ENCODE measurements at regions not wholly inside any gene's neighbourhood (a gene's known extent, or its start where the extent isn't known, plus 50 kb on each side); places are given as distances from the start of the nearest gene placed in this dataset.
"Not testable (repeated sequence)": the region's sequence is repeated elsewhere in the genome, so short reads cannot be mapped to it uniquely, and the experiment has no call there.

DNA sequence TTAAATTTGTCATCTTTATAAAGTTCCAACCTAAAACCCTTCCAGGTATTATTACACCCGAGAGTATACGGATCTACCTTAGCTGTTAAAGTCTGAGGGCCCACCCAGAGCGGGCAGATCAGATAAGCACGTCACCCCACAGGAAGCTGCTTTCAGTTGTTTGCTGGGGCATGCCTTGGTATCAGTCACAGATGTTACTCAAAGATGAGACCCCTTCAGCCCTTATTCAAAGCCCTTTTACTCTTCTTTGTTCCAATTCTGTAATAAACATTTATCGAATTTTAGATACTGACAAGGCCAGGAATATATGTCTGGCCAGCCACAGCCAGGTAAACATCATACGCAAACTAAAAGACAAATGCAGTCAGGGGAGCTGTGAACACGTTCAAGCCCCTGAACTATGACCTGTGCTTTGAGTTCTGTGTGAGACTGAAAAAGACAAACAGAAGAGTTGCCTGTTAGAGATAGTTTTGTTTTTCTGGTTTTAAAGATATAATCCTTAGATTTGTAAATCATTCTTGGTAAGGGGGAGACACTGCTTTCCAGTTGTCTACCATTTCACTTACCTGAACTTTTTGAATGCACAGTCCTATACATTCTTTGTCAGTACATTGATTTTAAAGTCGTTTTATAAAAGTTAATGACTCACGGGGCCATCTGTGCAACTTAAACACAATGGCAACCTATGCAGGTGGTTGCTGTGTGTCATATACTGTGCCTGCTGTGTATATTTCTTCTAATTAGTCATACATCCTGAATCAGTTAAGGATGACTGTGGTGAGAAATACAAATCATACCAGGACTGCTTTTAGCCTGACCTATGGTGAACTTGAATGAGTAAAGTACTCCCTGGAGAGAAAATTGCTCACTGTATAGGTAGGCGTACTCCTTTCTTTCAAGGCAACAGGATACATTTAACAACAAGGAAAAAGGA lies 100.5 kb upstream of the ITPRID2 start:
- no peak for DNase-seq (ENCODE audit: low spot score)

DNA sequence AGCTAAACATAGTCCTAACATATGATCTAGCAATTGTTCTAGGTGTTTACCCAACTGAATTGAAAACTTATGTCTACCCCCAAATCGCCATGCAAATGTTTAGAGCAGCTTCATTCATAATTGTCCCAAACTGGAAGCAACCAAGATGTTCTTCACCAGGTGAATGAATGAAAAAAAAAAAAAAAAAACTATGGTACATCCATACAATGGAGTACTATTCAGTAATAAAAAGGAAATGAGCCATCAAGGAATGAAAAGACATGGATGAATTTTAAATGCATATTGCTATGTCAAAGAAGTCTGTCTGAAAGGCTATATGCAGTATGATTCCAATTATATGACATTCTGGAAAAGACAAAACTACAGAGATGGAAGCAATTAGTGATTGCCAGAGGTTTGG lies 98.6 kb upstream of the ITPRID2 start:
- no peak for DNase-seq (ENCODE audit: low spot score)

DNA sequence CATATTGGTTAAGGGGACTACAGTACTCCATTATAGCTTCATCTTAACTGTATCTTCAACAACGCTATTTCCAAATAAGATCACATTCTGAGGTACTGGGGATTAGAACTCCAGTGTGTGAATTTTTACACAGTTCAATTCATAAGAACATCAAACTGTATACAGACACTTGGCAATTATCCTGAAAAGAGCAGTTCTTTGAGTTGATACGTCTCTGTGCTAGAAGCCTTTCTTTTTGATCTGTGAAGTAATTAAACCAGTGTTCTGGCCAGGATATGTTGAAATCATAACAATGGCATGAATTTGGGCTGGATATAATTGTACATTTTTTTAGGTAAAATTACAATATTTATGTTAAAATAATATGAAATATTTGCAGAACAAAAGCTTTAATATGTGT lies 93.5 kb upstream of the ITPRID2 start:
- DNase-seq (ENCODE audit: low spot score), result no peak

DNA sequence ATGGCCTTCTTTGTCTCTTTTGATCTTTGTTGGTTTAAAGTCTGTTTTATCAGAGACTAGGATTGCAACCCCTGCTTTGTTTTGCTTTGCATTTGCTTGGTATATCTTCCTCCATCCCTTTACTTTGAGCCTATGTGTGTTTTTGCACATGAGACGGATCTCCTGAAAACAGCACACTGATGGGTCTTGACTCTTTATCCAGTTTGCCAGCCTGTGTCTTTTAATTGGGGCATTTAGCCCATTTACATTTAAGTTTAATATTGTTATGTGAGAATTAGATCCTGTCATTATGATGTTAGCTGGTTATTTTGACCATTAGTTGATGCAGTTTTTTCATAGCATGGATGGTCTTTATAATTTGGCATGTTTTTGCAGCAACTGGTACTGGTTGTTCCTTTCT lies 89.2 kb upstream of the ITPRID2 start:
- not testable (repeated sequence) for DNase-seq (ENCODE audit: low spot score)

DNA sequence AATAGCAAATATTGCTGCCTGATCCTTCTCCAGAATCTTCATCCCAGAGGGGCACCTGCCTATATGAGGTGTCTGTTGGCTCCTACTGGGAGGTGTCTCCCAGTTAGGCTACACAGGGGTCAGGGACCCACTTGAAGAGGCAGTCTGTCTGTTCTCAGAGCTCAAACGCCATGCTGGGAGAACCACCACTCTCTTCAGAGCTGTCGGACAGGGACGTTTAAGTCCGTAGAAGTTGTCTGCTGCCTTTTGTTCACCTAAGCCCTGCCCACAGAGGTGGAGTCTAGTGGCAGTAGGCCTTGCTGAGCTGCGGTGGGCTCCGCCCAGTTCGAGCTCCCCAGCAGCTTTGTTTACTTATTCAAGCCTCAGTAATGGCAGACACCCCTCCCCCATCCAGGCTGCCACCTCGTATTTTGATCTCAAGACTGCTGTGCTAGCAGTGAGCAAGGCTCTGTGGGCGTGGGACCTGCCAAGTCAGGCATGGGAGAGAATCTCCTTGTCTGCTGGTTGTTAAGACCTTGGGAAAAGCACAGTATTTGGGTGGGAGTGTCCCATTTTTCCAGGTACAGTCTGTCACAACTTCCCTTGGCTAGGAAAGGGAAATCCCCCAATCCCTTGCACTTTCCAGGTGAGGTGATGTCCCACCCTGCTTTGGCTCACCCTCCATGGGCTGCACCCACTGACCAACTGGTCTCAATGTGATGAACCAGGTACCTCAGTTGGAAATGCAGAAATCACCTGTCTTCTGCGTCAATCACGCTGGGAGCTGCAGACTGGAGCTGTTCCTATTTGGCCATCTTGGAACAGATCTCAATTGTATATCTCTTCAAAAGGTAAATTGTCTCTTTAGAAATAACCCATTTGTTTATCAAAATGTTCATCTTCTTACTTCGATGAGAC lies 87.4 kb upstream of the ITPRID2 start:
- not testable (repeated sequence) for DNase-seq (ENCODE audit: low spot score)

DNA sequence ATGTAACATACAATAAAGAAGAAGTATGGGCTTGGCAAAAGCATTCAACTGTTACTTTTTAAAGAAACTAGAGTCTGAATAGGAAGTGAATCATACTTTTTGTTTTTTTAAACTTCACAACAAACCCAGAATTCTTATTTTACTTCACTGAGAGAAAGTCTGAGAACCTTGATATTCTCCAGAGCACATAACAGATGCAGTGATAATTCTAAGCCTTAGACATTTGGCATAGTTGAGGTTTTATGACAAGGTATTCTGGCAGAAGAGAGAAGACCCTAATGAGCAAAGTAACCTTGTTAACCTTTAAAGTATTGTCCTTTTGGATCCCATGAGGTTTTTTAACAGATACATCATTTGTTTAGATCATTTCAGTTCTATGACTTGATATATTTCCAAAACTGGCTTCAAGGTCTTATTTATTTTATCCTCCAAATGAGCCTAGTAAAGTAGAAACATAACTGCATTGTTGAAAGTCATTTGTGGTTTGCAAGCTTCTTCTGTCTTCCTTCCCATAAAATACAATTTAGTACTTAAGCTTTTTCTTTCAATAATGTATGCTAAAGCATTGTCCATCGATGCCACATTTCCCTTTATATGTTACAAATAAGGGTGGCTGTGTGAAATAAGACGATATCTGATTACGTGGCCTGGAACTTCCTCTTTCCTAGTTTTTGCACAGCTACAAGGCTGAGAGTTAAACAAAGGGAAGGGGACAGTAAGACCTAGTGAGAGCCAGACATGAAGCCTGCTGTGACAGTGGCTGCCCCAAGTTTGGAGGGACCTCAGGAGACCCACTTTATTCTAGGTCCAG lies 86.1 kb upstream of the ITPRID2 start:
- peak; percentile 25 for DNase-seq (ENCODE audit: low spot score)

DNA sequence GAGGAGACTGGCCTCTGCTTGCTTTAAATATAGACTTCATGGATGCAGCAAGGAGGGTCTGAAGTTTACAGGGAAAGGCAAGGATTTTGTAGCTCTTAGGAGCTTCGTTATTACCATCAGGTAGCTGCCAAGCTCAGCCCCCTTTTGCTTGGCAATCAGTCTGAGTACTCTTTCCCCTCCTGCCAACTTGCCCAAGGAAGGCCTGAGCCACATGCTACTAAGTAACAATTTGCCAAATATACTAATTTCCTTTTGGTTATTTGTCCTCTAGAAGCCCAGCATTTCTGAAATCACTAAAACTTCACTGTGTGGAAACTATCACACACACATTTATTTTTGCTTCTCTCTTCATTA lies 85.5 kb upstream of the ITPRID2 start:
- peak; percentile 15 for DNase-seq (ENCODE audit: low spot score)

DNA sequence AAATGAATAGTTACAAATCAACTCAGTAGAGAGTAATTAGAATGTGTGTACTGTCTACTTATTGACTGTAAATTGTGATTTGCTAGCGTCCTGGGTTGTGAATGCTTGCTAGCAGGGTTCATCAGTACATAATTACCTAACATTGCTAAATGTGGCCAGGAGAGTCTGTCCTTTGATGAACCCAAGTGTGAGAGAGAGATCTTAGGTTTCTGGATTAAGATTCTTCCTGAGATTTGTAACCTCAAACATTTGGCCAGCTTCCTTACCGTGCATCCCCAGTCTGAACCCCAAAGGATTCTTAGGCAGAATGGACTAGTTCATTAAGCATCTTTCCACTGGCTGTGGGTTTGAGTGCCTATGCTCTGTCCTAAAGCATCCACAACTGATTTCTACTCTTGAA lies 84.0 kb upstream of the ITPRID2 start:
- DNase-seq (ENCODE audit: low spot score), result no peak

DNA sequence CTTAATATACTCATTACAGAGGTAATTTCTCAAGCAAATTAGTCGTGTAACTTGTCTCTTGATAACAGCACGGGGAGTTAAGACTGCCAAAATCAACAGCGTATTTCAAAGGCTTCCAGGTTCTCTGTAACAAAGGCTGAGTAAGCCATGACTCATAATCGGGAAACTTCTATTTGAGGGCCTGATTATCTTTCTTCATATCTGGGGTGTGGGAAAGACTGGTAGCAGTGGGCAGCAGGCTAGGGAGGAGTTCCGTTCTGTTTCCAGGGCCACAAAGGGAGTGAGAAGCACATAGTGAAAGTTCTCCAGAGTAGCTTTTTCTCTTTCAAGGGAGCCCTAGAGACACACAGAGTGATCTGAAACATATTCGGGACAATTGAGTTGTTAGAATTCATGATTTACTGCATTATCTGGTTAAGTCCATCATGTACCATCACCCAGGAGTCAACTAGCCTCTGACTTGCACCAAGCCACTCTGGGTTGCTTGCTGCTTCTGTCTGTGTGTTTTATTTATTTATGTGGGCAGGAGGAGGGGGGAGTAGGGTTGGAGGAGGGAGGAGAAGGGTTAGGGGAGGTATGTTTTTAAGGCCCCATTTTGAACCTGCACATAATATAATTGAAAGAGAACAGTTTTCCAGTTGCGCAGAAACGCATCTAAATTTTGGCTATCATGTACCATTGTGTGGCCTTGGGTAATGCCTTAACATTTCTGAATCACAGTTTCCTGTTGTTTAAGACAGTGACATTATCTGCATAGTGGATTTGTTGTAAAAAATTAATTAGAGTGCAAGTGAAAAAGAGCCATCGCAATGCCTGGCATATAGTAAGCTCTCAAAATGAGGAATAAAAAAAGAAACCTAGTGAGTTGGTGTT lies 80.5 kb upstream of the ITPRID2 start:
- DNase-seq (ENCODE audit: low spot score), result peak; percentile 41

DNA sequence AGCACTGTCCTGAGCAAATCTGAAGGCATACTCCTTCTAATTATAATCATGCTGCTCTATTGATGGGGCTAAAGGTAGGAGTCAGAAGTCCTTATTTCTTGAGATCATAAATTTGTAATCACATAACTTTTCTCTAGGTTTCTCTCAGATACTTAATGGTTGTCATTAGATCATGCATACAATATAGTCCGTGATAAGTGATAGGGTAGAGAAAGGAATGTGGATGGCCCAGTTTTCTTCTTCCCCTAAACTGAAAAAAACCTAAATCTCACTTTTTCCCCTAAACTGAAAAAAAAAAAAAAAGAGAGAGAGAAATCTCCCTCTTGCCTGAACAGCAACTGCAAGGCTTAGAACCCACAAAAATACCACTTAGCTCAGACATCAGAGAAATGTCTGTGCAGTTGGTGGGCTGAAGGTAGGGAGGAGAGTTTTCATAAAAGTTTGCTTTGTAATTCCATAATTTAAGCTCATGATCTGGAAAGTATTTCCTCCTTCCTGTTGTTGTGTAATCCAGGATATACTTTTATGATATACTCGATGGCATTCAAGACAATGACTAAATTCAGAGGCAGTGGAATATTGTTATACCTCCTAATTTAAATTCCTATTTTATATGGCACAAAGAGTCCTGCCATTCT lies 79.3 kb upstream of the ITPRID2 start:
- no peak for DNase-seq (ENCODE audit: low spot score)

DNA sequence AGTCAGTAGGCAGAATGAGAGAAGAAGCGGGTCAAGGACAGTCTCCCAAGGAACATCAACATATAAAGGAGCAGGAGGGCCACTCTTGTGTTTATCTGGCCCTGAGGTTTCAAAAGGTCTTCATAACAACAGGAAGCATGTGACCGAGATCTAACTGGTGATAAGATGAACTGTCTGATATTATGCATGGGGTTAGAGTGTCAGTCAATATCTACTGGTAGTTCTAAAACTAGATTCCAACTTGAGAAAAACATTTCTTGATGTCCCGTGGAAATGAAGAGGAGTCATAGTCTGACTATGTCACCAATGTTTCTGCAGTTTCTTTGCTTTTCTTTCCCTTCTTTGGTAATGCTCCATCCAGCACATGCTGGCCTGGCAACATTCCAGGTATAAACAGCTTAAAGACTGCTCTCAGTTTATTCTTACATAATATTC lies 77.5 kb upstream of the ITPRID2 start:
- no peak for DNase-seq (ENCODE audit: low spot score)

DNA sequence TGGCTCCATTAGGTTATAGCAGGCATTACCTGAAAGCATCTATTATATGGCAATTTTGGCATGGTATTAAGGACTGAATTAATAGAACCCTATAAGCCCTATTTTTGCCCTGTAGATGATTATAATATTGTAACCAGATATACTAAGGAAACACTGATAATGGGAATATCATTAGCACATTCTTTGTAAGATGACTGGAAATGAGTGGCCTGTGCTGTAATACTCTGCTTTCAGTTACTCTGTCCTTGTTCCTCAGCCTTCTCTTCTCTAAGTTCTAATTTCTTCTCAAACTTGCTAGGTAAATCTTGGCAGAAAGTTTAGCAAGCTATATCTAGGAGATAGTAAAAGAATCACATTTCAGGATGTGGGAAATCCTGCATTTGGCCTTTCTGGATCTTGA lies 74.0 kb upstream of the ITPRID2 start:
- DNase-seq (ENCODE audit: low spot score), result no peak

DNA sequence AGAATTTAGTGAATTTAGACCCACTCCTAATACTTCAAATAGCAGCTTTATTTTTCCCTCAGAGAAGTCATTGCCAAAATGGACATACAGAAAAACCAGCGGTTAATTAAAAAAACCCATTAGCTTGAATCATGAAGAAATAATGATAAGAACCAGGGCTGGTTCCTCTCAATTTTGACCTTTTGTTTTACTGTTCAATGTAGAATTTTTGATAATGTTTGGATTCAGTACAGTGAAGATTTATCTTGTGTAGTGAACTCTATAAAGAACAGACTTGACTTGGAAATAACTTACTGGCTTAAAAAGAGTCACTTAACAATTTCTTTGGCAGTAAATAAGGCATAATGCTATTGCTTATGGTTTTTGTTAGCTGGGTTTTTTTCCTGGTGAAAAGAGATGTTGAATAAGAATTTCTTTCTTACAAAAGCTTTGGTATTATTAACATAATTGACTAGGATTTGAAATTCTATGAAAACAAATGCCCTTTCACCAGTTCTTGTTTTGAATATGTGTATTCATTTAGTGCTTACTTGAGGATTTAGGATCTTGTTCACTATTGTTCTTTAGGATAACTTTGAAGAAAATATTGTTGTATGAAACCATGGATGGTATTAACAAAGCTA lies 73.4 kb upstream of the ITPRID2 start:
- no peak for DNase-seq (ENCODE audit: low spot score)

DNA sequence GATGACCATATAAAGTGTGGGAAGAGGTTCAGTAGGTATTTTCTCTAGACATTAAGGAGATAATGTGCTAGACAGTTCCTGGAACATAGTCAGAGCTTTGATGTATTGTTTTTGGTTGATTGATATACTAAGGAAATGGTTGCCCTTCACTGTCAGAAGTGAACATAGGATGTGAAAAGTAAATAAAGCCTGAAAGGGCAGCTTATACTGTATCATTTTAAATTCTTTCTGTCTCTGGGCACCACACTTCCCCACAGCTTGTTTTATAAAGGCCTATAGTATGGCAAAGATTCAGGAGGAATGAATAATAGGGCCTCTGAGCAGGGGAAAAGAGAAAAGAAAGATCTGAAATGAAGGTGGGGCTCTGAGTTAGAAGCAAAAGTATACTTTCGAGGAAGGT lies 72.7 kb upstream of the ITPRID2 start:
- DNase-seq (ENCODE audit: low spot score), result no peak

DNA sequence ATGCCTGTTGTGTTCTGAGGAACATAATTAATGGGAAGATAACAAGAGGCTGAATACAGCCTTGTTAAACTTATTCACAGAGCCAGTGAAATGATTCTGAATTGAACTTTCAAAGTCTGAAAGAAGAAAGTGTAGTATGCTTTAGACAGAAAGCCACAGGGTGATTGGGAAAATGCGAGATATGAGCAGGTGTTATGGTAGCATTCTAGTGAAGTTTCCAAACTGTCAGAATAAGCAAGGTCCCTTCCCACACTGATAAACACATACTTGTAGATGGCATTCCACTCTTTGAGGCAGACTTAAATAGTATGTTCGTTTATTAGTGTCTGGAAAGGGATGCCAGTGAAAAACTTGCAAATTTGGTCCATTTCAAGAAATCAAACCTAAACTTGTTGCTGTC lies 70.5 kb upstream of the ITPRID2 start:
- no peak for DNase-seq (ENCODE audit: low spot score)

DNA sequence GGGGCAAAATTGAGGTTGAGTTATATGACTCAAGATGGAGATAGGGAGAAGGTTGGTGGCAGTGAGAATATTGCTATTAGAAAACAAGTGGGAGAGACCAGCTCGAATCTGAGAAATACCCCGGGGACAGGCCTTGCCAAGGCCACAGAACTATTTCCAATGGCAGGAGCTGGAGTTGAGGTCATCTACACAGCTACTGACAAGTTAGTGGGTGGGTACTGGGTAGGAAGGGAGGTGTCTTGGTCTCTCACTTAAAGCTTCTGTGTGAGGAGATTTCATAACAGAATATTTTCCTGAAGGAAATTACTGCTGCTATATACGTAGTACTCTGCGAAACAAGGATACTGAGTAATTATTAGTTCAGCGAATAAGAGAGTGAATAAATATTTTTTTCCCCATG lies 69.4 kb upstream of the ITPRID2 start:
- DNase-seq (ENCODE audit: low spot score), result no peak

DNA sequence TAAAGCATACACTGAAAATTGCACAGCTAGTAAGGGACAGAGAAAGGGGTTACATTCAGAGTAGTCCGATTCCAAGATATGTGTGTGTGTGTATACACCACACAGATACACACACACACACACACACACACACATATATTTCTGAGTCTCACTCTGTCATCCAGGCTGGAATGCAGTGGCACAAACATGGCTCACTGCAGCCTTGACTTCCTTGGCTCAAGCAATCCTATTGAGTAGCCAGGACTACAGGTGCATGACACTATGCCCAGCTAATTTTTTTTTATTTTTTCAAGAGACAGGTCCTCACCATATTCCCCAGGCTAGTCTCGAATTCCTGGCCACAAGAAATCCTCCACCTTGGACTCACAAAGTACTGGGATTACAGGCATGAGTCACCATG lies 68.1 kb upstream of the ITPRID2 start:
- no peak for DNase-seq (ENCODE audit: low spot score)

DNA sequence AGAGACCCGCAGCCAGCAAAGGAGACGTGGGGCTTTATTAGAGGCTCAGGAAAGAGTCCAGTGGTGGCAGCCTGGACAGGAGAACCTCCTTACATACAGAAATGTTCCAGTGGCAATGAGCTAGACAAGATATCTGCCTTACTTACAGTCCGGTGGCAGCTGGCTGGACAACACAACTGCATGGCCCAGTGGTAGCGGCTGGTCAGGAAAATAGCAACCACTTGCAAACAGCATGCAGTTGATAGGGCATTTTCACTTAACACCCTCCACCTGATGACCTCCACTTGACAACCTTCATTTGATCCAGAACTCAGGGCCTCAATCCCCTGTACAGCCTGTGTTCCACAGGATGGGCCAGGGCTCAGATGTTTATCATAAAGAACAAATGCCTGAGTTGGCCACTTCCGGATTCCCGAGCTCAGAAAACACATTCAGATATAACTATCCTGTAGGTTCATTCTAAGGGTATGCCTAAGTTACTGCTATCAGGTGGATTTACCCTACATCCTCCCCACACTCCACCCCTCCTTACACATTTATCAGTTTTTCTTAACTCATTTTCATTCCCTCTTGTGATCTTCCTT lies 63.3 kb upstream of the ITPRID2 start:
- no peak for DNase-seq (ENCODE audit: low spot score)

DNA sequence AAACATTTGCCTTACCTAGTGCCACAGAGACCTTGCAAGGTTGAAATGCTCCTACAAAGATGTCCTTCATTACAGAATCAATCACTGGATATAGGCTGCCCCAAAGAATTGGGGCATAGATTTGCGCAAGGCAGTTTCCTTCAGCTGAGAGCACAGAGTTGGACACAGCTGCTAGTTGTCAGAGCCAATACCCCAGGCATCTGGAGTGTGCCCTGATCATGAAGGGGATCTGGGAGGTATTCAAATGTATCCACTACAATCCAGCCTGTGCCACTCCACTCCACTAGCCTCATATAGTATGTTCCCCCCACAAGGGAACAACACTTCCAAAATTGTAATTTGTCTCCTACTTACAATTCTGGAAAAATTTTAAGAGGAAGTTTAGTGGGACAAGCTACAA lies 62.3 kb upstream of the ITPRID2 start:
- no peak for DNase-seq (ENCODE audit: low spot score)

DNA sequence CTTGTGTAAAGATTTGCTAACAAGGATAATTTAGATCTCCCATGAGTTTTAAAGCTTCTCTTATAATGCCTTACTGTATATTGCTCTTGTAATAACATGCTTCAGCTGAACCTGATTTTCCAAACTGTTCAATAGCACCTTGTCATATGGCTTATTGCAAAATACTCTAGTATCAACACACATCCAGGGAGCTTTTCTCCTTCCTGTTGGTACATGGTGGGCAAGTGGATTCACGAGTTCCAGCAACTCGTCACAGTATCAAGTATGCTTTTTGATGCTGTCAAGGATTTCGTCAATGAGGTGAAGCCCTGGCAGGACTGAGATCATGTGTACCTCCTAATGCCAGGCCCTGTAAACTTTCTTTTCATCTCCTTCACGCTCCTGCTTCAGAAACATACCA lies 59.5 kb upstream of the ITPRID2 start:
- no peak for DNase-seq (ENCODE audit: low spot score)
